Spleen (tissue), 7 donors: ENCODE measurements at regions not wholly inside any gene's neighbourhood (a gene's known extent, or its start where the extent isn't known, plus 50 kb on each side); places are given as distances from the start of the nearest gene placed in this dataset.

ENCODE experiments used
- CTCF ChIP-seq, 11 experiments: fragments of 200-600 bp in 7 of 11; fragments of 450-650 bp in 4 of 11; sonication (generic) in 4 of 11; IDR thresholded peaks in 8 of 11; conservative IDR thresholded peaks in 3 of 11; 1 replicate in 7 of 11; 2 replicates in 4 of 11; pipeline versions ENCODE4 v1.4.0 to v1.8.0; 2016 to 2021; ENCODE audit warnings: antibody characterized with exemption in 11 of 11, inconsistent platforms in 4 of 11, mild to moderate bottlenecking in 1 of 11
- POLR2A ChIP-seq, 3 donors: fragments of 450-650 bp; IDR thresholded peaks; one replicate each; pipeline ENCODE4 v1.5.1; 2017; ENCODE audit warnings: antibody characterized with exemption in 3 of 3, mild to moderate bottlenecking in 1 of 3
- POLR2AphosphoS5 ChIP-seq, 3 donors: sonication (generic); formaldehyde crosslinking; IDR thresholded peaks; one replicate each; pipeline ENCODE4 v1.5.1; 2017; ENCODE audit warnings: antibody characterized with exemption in 3 of 3
- donor health status: DM: no; HTN: no; CAD: no; lungs with moderate emphysema.
- donor health status: DM: no; HTN: no; CAD: no.
- donor health status: DM: no; HTN: no; CAD: no.

GRCh38 chr6:48747040-48747439, 636.0 kb upstream of the PTCHD4 start:
- TF ChIP-seq CTCF (IDR thresholded peaks at IDR 0.05 in 8 of 11, conservative IDR thresholded peaks at IDR 0.05 in 3 of 11) (no peak), POLR2AphosphoS5 (IDR thresholded peaks at IDR 0.05) (no peak), POLR2A (IDR thresholded peaks at IDR 0.05) (no peak)
